Muscle of back (tissue), 3 donors: ENCODE measurements at regions not wholly inside any gene's neighbourhood (a gene's known extent, or its start where the extent isn't known, plus 50 kb on each side); places are given as distances from the start of the nearest gene placed in this dataset.

Experiments
- DNase-seq, 3 donors: peaks; one replicate each; pipeline versions ENCODE4 v3.0.0 to v3.0.0-alpha.2; 2013

DNA sequence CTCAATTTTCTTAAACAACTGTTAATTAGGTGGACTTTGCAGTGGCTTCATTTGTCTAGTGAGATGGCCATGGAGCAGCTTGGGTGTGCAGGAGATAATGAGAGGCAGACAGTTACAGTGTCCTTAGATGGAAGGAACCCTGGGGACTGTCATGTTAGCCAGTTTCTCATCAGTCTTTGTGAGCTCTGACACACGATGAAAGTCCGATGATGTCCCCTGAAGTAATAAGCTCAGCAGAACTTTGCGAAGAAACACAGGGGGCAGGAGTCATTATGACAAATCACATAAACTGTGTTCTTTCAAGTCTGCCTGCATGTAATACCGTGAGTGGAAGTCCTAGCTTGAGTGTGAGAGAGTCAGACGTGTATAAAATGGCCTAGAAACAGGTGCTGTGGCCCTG lies 201.8 kb downstream of the DRD1 start:
- DNase-seq, result no peak

DNA sequence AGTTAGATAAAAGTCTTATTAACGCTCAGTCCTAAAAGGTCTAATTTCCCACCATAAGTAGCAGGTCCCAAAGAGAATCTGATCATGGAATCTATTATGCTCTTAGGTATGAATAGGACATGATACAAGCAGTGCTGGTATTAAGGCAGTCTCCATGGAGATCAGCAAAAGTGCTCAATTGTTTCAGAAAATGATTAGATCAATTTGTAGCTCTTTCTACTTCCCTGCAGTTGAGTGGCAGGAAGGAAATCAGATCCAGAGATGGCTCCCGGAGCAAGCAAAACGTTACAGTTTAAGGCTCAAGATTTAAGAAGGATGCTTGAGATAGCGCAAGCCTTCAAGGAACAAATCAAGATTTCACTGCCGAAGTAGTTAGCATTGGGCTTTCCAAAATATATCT lies 205.7 kb downstream of the DRD1 start:
- no peak for DNase-seq

DNA sequence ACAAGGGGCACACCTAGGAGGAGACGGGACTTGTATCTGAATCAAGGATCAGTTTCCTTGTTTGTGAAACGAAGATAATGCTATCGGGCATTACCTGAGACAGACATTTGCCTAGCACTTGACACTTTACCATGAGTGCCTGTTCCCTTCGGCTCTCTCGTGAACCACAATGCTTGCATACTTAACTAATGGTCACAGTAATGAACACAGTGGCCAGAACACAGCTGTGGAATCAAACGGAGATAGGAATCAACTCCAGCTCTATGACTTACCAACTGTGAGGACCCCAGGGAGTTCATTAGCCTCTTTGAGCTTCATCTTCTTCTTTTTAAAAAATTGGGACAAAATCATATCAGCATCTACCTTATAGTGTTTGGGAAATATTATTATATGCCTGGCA lies 207.8 kb downstream of the DRD1 start:
- DNase-seq, result no peak

DNA sequence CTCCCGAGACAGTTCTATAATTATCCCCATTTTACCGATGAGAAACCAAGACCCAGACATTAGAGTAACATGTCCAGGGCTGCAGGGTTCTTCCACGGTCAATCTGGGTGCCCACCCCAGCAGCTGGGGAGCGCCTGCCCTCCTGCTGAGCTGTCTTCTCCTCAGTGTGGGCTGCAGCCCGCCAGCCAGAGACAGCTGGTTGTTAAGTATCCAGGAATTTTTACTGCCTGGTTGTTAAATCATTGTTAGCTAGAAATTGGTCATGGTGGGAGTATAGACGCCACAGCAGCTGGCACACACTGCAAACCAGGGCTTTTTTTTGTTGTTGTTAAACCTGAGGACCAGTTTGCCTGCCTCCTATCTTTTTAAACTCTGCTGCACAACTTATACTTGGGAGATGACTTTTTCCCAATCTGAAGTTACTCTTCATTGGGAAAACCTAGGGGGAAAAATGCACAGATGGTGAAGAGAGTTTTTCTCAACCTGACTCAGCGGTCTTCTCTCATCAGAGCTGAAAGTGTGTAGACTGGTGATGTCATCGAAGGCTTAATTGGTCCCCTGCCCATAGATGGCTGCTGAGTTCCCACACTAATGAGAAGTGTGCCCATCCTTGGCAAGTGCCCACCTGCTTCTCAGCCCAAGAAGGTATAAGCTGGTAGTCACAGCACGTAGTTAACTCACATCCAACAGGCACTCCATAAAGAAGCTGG lies 208.6 kb downstream of the DRD1 start:
- DNase-seq, result peak in 1 of 3 donors; percentile 55

DNA sequence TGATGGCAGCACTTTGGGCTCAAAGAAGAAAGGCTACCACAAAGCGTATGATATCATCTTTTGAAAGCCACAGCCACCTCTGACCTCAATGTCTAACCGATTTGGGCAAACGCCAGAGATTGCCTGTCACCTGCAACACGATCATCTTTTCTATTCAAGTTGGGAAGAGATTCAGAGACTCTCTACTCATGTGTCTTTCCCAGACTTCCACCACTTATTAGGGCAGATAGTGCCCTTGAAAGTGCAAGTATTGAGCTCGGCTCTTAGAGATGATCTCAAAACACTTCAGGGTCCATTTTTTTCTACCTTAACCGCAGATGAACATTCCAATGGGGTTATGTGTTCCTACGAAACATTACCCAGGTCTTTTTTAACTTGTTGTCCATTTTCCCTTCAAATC lies 213.7 kb downstream of the DRD1 start:
- DNase-seq, result no peak

DNA sequence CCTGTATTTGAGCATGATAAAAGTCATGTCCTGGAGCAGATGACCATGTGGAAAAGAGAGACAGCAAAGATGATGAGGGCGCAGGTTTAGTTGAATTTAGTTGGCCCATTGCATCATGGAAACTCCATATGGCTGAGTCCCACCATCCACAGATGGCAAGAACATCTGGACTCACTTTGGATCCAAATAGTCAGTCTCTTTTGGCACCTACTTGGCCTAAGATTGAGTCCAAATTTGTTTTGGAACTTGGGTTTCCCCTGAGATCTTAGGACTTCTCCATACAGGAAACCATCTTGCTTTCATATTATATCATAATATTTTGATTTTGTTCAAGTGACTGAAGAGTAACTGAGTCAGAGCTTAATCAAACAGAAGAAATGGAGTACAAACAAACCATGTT lies 217.5 kb downstream of the DRD1 start:
- peak in 1 of 3 donors; percentile 12 for DNase-seq

DNA sequence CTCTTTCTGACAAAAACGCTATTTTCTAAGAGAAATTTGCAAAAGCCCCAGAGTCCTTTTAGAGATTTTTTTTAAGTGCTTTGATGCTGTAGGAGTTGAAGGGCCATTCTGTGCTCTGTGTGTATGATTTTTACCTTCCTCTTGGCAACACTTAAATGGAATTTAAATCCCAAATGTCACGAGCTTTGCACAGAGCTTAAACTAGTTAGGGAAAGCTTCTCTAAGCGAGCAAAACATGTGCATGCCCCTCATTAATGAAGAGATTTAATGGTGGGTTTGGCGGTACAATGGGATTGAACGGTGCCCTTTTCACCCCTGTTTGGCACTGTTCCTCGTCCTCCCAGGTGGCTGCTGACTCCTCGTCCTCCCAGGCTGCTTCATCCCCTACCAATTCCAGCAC lies 220.7 kb downstream of the DRD1 start:
- DNase-seq, result peak in 1 of 3 donors; percentile 13

DNA sequence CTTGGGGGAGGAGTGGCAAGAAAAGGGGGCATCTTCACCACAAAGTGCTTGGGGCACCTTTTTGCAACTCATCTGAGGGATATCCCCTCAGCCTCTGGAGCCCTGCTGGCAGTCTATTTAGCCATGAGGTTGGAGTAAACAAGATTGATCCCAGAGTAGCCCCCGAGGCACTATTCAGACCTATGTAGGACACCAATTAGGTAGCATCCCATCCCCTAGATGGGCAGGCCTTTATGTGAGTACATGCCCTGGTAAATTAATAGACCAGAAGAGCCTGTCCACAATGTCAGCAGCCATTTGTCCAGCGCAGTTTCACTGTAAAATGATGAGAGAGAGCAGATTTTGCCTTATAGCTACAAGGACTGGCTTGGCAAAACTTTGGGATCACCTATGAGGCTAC lies 221.4 kb downstream of the DRD1 start:
- DNase-seq, result no peak

DNA sequence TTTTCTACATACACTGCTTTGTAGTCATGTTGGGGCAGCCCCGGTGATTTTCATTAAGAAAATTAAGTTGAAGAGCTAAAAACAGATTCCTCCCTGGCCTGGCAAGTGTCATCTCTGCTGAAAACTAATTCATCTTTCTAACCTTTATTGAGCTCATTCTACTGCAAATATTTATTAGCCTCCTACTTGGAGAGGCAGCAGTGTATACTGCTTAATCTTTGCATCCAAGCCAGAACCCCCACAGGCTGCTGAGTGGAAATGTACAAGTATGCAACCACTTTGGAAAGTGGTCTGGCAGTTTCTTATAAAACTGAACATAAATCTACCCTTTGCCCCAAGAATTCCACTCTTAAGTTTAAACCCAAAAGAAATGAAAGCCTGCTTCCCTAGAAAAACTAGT lies 223.4 kb downstream of the DRD1 start:
- no peak for DNase-seq

DNA sequence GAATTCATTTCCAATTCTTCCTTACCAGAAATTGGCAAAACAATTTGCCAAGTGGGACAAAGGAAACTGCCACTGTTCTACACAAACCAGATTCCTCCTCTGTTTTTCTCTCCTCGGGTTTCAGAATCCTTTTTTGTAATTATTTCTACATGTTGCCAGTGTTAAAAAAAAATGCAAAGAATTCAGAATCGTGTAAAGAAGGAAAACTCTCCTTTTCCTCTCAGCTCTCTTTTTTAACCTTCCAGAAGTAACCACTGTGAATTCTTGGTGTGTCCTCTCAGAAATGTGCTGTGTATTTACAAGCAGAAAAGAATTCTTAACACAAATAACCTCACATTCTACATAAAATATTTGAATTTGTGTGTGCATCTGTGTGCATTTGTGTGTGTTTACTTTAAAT lies 224.6 kb downstream of the DRD1 start:
- no peak for DNase-seq

DNA sequence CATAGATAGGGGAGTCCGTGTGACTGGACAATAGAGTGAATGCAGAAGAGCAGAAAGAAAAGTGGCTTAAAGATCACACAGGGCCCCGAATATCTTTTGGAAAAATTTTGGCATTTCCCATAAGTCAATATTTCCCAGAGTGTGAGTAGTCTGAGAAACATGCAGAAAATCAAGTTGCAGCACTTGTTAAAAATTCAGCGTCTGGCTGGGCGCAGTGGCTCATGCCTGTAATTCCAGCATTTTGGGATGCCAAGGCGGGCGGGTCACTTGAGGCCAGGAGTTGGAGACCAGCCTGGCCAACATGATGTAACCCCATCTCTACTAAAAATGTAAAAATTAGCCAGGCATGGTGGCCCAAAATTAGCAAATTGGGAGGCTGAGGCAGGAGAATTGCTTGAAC lies 227.0 kb downstream of the DRD1 start:
- peak in 1 of 3 donors; percentile 16 for DNase-seq

DNA sequence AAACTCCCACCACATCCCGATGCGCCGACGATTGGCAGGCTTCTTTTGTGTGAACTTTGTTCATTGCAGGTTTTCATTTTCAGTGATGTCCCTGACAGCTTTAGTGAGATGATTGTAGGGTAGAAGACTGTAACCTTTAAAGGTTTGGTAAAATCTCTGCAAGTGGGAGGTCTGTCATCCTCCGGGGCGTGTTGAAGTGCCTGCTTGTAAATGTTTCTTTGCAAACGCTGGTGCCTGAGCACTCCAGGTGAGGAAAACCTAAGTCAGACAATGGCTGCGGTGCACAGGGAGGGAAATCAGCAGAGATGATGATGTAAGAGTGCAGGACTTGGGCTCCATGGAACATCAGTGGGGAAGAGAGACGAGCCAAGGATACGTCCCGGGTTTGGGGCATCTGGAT lies 228.1 kb downstream of the DRD1 start:
- no peak for DNase-seq

DNA sequence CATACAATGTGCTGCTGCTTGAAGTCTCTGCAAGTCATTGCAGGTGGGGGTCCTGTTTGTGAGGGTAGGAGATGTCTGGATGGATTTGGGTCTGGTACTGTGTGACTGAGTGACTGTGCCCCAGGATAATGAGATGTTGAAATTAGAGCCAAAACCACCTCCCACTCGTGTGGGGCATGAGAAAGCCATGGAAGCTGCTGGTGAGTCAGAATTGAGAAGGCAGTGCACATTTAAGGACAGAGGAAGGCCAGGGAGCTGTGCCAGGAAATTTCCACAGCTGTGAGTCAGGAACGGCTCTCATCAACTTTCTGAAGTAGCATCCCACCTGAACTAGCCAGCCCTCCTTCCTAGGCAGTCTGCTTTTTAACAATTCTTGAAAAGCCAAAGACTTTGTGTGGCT lies 229.8 kb downstream of the DRD1 start:
- peak in 1 of 3 donors; percentile 62 for DNase-seq

DNA sequence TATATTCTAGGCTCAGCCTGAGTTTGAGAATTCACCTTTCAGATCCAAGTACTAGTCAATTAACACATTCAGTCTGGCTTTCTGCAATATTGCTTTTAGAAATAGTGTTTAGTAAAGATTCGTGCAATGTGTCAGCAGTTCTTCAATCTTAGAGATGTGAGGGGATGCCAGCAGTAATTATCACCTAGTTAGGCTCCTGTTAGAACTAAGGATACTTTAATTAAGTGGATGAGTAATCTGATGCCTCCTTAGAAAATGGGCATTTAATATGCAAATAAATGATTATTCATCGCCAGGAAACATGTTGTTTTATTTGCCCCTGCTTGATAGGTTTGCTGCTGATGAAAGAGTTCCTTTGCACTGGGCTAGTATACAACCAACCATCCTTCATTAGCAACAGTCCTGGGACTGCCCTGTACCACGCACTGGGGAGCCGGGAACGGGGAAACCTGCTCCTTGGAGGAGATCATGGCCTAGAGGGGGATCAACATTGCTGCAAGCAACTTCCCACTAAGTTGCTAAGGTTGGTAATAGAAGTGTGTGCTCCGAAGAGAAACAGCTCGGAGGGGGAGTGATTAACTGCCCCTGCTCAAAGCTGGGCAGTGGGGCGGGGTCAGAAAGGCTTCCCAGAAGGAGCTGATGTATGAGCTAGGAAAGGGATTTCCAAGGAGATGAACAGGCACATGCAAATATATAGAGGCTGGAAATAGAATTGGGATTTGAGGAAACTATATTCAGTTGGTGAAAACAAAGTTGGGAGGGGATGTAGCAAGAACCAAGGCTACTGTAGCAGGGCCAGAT lies 231.8 kb downstream of the DRD1 start:
- no peak for DNase-seq

DNA sequence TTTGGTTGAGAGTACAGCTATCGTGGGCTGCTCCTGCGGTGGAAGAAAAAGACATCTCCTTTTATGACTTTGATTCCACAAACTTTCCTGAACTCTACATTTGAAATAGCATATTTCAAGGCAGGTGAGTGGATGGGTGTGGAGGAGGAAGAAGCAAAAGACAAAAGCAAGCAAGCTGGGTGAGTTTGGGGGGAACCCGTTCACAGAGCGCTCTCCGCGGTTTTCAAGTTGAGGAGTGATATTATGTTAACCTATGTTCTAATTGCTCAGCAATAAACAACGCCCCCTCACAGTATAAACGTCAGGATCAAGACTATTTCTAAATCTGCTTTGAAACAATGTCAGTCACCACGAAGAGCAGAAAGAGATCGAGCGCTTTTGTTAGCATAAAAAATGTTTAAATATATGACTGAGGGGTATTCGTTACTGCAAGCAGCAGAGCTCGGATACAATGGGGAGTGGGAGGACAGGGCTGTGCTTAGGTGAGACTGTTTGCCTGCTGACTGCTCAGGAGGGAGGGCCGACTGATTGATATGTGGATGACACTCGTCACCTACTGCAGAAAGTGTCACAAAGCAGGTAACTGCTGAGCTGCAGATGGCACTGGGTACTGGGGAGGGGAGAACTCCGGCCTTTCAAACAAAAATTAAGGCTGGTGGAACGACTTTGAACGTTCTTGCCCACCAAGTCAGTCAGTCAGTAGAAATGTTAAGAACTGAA lies 236.5 kb downstream of the DRD1 start:
- no peak for DNase-seq

DNA sequence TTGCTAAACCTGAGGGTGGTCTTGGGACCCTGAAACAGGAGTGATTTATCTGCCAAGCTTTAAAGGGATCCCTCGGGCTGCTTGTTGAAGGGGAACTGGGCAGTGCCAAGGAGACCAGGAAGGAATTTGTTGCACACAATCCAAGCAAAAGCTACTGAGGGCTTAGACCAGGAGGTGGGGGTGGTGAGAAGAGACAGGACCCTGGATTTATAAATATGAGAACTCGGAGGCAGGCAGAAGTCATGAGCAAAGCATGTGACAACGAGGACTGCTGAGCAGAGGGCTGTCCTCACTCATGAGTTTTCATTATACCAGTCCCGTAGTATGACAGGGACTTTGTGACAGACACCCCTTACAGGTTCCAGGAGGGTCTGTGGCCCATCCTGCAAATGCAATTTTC lies 237.3 kb downstream of the DRD1 start:
- no peak for DNase-seq

DNA sequence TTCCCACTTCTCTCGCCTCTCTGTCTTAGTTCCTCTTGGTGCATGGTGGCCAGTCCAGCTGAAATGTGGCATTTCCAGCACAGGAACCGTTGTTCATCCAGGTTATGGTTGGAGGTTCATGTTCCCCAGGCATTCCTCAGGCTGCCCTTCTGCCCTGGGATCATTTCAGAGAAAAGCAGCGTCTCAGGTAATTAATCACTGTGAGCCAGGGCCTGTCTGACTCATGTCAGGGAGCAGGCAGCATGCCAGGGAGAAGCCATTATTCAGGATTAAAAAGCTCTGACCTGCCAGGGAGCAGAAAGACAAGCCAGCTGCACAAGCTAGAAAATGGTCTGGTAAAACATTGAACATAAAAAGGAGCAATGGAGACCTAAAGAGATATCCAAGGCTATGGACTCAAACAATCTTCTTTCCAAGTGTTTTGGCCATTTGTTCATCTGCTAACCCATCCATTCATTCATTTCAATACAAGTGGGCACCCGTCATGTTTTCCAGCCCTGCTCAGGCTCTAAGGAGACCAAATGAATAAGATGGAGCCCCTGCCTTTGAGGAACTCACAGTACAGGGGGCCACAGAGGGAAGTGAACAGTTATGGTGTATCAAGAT lies 241.4 kb downstream of the DRD1 start:
- DNase-seq, result peak in 1 of 3 donors; percentile 19

DNA sequence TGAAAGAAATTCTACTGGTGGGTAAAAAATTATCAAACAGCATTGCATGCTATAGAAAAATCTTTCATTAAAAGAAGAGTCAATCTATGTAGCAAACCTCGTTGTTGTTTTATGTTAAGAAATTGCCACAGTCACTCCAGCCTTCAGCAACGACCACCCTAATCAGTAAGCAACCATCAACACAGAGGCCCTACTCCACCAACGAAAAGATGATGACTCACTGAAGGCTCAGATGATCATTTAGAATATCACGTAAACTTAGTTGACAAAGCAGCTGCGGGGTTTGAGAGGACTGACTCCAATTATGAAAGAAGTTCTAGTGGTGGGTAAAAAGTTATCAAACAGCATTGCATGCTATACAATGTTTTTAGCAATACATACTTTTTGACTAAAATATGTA lies 242.6 kb downstream of the DRD1 start:
- no peak for DNase-seq

DNA sequence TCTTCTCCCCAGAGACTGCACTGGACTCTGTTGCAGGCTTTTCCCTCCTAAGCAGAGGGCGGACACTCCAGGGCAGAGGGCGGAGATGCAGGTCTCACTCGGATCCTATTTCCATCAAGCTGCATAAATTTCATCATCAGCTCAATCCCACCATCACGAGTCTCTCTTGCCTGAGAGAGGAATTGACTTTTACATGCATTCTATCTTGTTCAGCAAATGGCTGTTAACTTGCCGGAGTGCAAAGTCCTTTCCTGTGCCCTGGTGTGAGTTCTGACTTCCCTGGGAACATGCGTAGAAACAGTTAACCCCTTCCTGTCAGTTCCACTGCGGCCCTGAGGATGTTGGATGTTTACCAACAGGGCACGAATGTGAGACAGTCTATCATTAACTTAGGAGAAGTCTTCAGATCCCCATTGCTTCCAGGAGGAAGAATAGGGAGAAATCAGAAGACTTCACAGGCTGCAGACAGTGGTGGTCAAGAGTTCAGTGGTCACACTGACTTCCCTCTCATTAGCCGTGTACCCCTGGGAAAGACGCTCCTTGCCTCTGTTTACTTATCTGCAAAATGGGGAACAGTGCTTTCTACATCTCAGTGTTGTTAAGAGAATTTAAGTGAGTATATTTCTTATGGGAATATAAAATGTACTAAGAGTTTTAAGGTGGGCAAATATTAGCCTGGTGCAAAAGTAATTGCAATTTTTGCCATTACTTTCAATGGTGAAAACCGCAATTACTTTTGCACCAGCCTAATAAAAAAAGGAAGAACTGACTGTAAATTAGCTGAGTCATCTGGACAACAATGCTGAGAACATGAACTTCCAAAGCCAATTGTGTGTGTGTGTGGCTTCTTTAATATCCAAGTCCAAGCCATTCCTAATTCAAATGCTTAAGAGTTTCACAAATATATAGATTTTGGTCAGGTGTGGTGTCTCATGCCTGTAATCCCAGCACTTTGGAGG lies 248.0 kb downstream of the DRD1 start:
- DNase-seq, result peak in 2 of 3 donors; percentile 7 to 12

DNA sequence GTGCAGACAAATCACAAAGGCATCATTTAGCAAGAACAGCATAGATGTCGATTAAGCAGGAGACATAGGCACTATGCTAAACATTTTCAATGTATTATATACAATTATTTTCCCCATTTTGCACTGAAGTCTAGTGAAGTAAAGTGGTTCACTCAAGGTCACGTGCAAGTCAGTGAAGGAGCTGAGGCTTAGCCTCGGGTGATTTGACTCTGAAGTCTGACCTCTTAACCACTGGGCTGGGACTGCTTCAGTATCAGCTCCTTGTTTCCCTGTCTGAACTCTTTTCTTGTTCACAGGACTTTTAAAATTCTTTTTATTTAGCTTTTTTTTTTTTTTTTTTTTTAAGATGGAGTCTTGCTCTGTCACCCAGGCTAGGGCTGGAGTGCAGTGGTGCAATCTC lies 262.7 kb downstream of the DRD1 start:
- no peak for DNase-seq

DNA sequence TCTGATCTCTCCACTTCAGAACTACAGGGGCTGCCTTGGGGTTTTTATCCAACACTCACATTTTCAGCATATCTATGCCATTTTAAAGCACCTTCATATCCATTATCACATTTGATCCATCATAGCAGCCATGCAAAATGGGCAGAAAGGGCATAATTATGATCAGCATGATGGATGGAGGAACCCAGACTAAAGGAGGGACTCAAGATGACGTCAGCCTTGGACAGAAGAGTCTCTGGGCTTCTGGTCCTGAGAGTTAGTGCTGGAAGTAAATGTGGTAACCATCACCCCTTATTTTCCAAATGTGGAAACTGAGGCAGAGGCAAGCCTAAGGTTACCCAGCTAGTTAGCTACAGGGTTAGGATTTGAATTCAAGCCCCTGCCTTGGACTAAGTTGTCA lies 273.1 kb downstream of the DRD1 start:
- no peak for DNase-seq
